ENCODE measurements at regions not wholly inside any gene's neighbourhood (a gene's known extent, or its start where the extent isn't known, plus 50 kb on each side); places are given as distances from the start of the nearest gene placed in this dataset.

- DNase-seq (ENCODE audit: low read depth): no peak
- TF ChIP-seq, protein P1, sequence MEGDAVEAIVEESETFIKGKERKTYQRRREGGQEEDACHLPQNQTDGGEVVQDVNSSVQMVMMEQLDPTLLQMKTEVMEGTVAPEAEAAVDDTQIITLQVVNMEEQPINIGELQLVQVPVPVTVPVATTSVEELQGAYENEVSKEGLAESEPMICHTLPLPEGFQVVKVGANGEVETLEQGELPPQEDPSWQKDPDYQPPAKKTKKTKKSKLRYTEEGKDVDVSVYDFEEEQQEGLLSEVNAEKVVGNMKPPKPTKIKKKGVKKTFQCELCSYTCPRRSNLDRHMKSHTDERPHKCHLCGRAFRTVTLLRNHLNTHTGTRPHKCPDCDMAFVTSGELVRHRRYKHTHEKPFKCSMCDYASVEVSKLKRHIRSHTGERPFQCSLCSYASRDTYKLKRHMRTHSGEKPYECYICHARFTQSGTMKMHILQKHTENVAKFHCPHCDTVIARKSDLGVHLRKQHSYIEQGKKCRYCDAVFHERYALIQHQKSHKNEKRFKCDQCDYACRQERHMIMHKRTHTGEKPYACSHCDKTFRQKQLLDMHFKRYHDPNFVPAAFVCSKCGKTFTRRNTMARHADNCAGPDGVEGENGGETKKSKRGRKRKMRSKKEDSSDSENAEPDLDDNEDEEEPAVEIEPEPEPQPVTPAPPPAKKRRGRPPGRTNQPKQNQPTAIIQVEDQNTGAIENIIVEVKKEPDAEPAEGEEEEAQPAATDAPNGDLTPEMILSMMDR (IDR thresholded peaks at IDR 0.05; ENCODE audit: low read length, missing control alignments): no peak
- H3K4me3 ChIP-seq (replicated peaks; ENCODE audit: low read depth, low read length): peak overlapping the region; percentile 10
These were observed 931.0 kb downstream of the NLGN4Y start for GRCh38 chrY:15455133-15455937.

DNA sequence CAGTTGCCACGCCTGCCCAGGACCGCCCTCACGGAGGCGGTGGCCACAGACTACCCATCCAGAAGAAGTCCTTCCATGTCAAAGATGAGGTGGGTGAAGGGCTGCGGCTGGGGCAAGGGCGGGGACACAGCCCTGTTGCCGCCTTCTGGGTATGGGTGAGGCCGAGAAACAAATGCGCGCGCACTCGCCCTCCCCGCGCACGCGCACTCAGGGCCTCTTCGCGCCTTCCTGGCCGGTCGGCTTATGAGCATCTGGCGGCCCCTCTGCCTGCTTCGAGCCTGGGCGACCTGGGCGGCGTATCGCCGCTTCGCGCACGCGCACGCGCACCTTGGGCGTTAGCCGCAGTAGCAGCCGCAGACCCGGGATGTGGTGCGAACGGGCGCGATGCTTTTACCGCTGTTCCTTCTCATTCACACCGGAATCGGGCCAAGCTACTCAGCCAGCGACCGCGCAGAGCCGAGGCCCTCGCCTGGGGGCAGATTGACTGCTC, 931.7 kb downstream of the NLGN4Y start:
- H3K4me3 ChIP-seq (replicated peaks; ENCODE audit: low read depth, low read length): peak overlapping the region; percentile 21
- TF ChIP-seq, protein P1 (IDR thresholded peaks at IDR 0.05; ENCODE audit: low read length, missing control alignments): no peak
- peak; percentile 42 for DNase-seq (ENCODE audit: low read depth)

DNA sequence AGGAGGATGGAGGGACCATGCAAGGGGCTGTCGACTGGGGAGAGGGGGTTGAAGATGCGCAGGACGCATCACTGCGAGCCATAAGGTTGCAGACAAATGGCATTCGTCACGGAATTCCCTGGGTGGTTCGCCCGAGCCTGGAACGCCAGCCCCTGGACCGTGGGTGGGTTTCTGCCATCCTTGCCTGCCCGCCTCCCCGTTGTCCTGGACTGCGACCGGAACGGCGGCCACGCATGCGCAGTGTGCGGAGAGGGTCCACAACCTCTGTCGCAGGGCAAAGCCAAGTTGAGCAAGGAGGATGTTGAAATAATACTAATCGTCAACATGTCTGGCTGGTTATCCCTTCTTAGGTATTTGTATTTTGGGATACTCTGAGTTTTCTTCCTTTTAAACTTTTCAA, 932.2 kb downstream of the NLGN4Y start:
- TF ChIP-seq, protein P1 (IDR thresholded peaks at IDR 0.05; ENCODE audit: low read length, missing control alignments): no peak
- no peak for DNase-seq (ENCODE audit: low read depth)
- peak overlapping the region; percentile 21 for H3K4me3 ChIP-seq (replicated peaks; ENCODE audit: low read depth, low read length)

DNA sequence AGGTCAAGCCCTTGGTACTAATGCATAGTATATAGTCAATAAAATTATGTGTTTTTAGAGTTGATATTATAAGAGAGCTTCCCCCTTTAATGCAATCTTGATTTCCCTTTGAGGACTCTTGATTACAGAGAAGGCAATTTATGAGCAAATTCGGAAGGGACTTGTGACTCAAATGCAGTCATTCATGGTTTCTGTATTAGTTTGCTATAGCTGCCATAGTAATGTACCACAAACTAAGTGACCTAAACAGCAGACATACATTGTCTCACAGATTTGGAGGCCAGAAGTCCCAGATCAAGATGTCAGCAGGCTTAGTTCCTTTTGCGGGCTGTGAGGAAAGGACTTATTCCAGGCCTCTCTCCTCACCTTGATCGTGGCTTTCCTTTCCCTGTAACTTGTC, 933.4 kb downstream of the NLGN4Y start:
- no peak for DNase-seq (ENCODE audit: low read depth)
- H3K4me3 ChIP-seq (replicated peaks; ENCODE audit: low read depth, low read length): no peak overlapping the region
- TF ChIP-seq, protein P1 (IDR thresholded peaks at IDR 0.05; ENCODE audit: low read length, missing control alignments): no peak

DNA sequence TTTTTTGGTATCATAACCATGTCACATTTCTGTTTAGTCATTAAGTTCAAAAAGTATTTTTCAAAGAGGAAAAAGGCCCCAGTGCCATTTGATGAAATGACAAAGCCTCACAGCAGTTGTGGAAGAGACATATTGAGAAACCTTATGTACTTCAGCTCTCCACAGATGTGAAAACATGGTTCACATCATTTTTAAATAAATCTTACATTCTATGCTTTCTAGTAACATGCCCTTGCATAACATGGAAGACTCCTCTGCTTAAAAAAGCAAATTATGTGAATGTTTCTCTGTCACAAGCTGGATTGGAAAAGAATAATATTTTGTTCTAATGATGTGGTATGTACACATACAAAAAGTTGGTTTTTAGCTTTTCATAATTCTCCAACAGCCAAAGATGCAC, 934.1 kb downstream of the NLGN4Y start:
- TF ChIP-seq, protein P1 (IDR thresholded peaks at IDR 0.05; ENCODE audit: low read length, missing control alignments): no peak
- no peak for DNase-seq (ENCODE audit: low read depth)
- no peak overlapping the region for H3K4me3 ChIP-seq (replicated peaks; ENCODE audit: low read depth, low read length)

DNA sequence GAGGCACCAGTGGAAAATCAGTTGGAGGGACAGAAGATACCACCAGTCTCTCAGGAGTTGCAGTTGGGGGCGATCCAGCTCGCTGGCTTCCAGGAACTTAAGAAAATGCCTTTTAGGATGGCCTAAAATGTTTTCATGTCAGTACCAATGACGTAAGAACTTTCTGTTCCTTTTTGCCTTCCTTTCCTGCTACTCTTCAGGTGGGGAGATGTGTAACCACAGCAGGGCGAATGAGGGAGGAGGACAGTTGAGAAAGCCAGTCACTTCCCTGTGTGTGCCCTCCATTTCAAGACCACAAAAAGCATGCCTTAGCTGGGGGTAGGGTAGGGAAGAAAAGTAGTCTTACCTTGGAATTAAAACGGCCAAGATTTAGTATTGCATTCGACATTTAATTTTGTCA, 941.6 kb downstream of the NLGN4Y start:
- DNase-seq (ENCODE audit: low read depth): no peak
- TF ChIP-seq, protein P1 (IDR thresholded peaks at IDR 0.05; ENCODE audit: low read length, missing control alignments): no peak
- no peak overlapping the region for H3K4me3 ChIP-seq (replicated peaks; ENCODE audit: low read depth, low read length)

DNA sequence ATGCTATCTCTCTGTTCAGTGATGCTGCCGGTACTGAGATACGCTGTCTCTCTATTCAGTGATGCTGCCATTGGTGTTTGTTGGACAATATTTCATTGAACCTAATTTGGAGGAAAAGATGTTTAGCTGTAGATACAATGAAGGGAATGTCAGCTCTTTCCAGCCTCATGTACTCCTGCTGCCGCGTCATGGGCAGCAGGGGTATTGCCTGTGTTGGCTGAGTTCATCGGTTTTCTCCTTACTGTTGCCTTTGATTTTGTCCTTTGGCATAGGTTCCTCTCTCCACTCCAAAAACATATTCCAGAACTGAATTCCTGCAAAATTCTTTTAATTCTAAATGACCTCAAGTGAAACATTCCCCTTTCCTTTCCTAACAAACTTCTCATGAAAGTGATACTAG, 942.6 kb downstream of the NLGN4Y start:
- DNase-seq (ENCODE audit: low read depth): no peak
- TF ChIP-seq, protein P1 (IDR thresholded peaks at IDR 0.05; ENCODE audit: low read length, missing control alignments): no peak
- no peak overlapping the region for H3K4me3 ChIP-seq (replicated peaks; ENCODE audit: low read depth, low read length)
